H1 (cell line): ENCODE measurements at regions not wholly inside any gene's neighbourhood (a gene's known extent, or its start where the extent isn't known, plus 50 kb on each side); places are given as distances from the start of the nearest gene placed in this dataset.

Experiments
- CTCF ChIA-PET: fragments of 300-600 bp; sonication (Branson Sonifier 250); formaldehyde crosslinking; loops from one replicate; lab custom pipeline; 2021; ENCODE audit not compliant: partially characterized antibody; lab: Charles Lee
- POLR2A ChIA-PET: fragments of 300-600 bp; sonication (Branson Sonifier 250); formaldehyde crosslinking; loops from one replicate; lab custom pipeline; 2021; ENCODE audit warnings: inconsistent platforms; ENCODE audit not compliant: partially characterized antibody; lab: Charles Lee
- DNase-seq, 2 experiments: peaks; one replicate each; pipeline versions ENCODE4 v3.0.0 to v3.0.0-alpha.2; 2010 to 2022; ENCODE audit warnings: low spot score in 2 of 2, low read depth in 1 of 2, mixed read lengths in 1 of 2
- FAIRE-seq: peaks from 2 replicates; lab custom pipeline; 2011; peaks lifted over from hg19 to GRCh38; lab: Jason Lieb, UNC
- H2AFZ ChIP-seq: 2 replicates; pipeline ENCODE4 v1.8.1; 2012; ENCODE audit warnings: low read length, inconsistent platforms
- H2AK5ac ChIP-seq: 2 replicates; pipeline ENCODE4 v1.6.1; 2013; ENCODE audit warnings: low read depth, low read length
- H2BK120ac ChIP-seq: replicated peaks from 2 replicates; pipeline ENCODE3; 2013; ENCODE audit warnings: low read depth, low read length, inconsistent platforms
- H2BK12ac ChIP-seq: 2 replicates; pipeline ENCODE4 v1.6.1; 2013; ENCODE audit warnings: low read depth, low read length
- H2BK15ac ChIP-seq: 2 replicates; pipeline ENCODE4 v1.6.1; 2013; ENCODE audit warnings: low read length
- H2BK20ac ChIP-seq: 2 replicates; pipeline ENCODE4 v1.6.1; 2013; ENCODE audit warnings: low read length
- H2BK5ac ChIP-seq: 2 replicates; pipeline ENCODE4 v1.6.1; 2013; ENCODE audit warnings: low read depth, low read length
- H3K14ac ChIP-seq: 2 replicates; pipeline ENCODE4 v1.6.1; 2013; ENCODE audit warnings: inconsistent platforms; ENCODE audit not compliant: insufficient read length
- H3K18ac ChIP-seq: 2 replicates; pipeline ENCODE4 v1.6.1; 2013; ENCODE audit warnings: low read length; ENCODE audit errors: extremely low read depth
- H3K23ac ChIP-seq: 2 replicates; pipeline ENCODE4 v1.6.1; 2013; ENCODE audit warnings: inconsistent platforms; ENCODE audit not compliant: insufficient read length
- H3K23me2 ChIP-seq: 2 replicates; pipeline ENCODE4 v1.6.1; 2013; ENCODE audit warnings: low read depth, low read length
- H3K27ac ChIP-seq: 2 replicates; pipeline ENCODE4 v1.6.1; 2011; ENCODE audit warnings: low read depth, low read length, inconsistent platforms
- H3K27me3 ChIP-seq, 4 experiments: replicated peaks in 1 of 4; 1 replicate in 1 of 4; 2 replicates in 3 of 4; pipeline versions ENCODE4 v1.6.1 to v1.8.1; 2011 to 2013; ENCODE audit warnings: low read length in 3 of 4, mild to moderate bottlenecking in 3 of 4, inconsistent platforms in 2 of 4, mixed read lengths in 2 of 4, moderate library complexity in 1 of 4; ENCODE audit not compliant: control insufficient read depth in 3 of 4, insufficient read depth in 3 of 4; ENCODE audit errors: extremely low read depth in 1 of 4
- H3K36me3 ChIP-seq, 4 experiments: 2 replicates each; pipeline versions ENCODE4 v1.6.1 to v1.8.1; 2011 to 2013; ENCODE audit warnings: mild to moderate bottlenecking in 4 of 4, low read length in 3 of 4, moderate library complexity in 2 of 4, control low read depth in 1 of 4, inconsistent platforms in 1 of 4; ENCODE audit not compliant: insufficient read depth in 4 of 4, control insufficient read depth in 2 of 4
- H3K4ac ChIP-seq: replicated peaks from 2 replicates; pipeline ENCODE3; 2013; ENCODE audit warnings: low read length, low read depth, mixed read lengths, inconsistent platforms; ENCODE audit not compliant: insufficient read length
- H3K4me1 ChIP-seq, 4 experiments: replicated peaks in 1 of 4; 1 replicate in 1 of 4; 2 replicates in 3 of 4; pipeline versions ENCODE4 v1.6.1 to v1.8.1; 2011 to 2013; ENCODE audit warnings: low read length in 3 of 4, inconsistent platforms in 2 of 4, mixed read lengths in 1 of 4; ENCODE audit not compliant: insufficient read depth in 4 of 4, control insufficient read depth in 3 of 4
- H3K4me2 ChIP-seq, 2 experiments: 2 replicates each; pipeline versions ENCODE4 v1.6.1 to v1.8.1; 2011 to 2013; ENCODE audit warnings: low read depth in 2 of 2, low read length in 2 of 2, control low read depth in 1 of 2, inconsistent platforms in 1 of 2, mild to moderate bottlenecking in 1 of 2; ENCODE audit not compliant: insufficient read depth in 1 of 2
- H3K4me3 ChIP-seq, 4 experiments: fragments of 200-600, 300-600 bp in 1 of 4; sonication (generic), shearing (Covaris generic), sonication (Bioruptor Twin) in 1 of 4; 2 replicates each; pipeline versions ENCODE4 v1.5.1 to v1.8.1; 2011 to 2016; ENCODE audit warnings: low read length in 4 of 4, low read depth in 3 of 4, control low read depth in 2 of 4, inconsistent platforms in 2 of 4, mild to moderate bottlenecking in 2 of 4, mixed read lengths in 1 of 4, moderate library complexity in 1 of 4; ENCODE audit not compliant: insufficient read depth in 2 of 4; ENCODE audit errors: extremely low read depth in 1 of 4
- H3K56ac ChIP-seq: replicated peaks from 2 replicates; pipeline ENCODE3; 2013; ENCODE audit warnings: low read depth, mild to moderate bottlenecking, mixed read lengths, low read length, inconsistent platforms; ENCODE audit not compliant: insufficient read length
- H3K79me1 ChIP-seq: 2 replicates; pipeline ENCODE4 v1.6.1; 2013; ENCODE audit warnings: low read depth, low read length, control low read depth
- H3K79me2 ChIP-seq, 2 experiments: 2 replicates each; pipeline versions ENCODE4 v1.6.1 to v1.8.1; 2012 to 2013; ENCODE audit warnings: low read length in 2 of 2, mild to moderate bottlenecking in 2 of 2, inconsistent platforms in 1 of 2; ENCODE audit not compliant: insufficient read depth in 2 of 2, control insufficient read depth in 1 of 2
- H3K9ac ChIP-seq, 4 experiments: replicated peaks in 1 of 4; 1 replicate in 1 of 4; 2 replicates in 3 of 4; pipeline versions ENCODE4 v1.6.1 to v1.8.1; 2011 to 2013; ENCODE audit warnings: low read depth in 3 of 4, low read length in 3 of 4, control low read depth in 2 of 4, mild to moderate bottlenecking in 2 of 4, moderate library complexity in 2 of 4, inconsistent platforms in 1 of 4; ENCODE audit errors: extremely low read depth in 1 of 4
- H3K9me3 ChIP-seq, 2 experiments: 2 replicates each; pipeline versions ENCODE4 v1.6.1 to v1.8.1; 2012 to 2013; ENCODE audit warnings: mild to moderate bottlenecking in 2 of 2, moderate library complexity in 2 of 2, control low read depth in 1 of 2, inconsistent platforms in 1 of 2, low read depth in 1 of 2, low read length in 1 of 2, mixed read lengths in 1 of 2; ENCODE audit not compliant: insufficient read depth in 2 of 2
- H4K20me1 ChIP-seq, 2 experiments: replicated peaks in 1 of 2; 2 replicates each; pipeline versions ENCODE3 to v1.8.1; 2011 to 2013; ENCODE audit warnings: inconsistent platforms in 2 of 2, low read length in 2 of 2, mild to moderate bottlenecking in 1 of 2; ENCODE audit not compliant: insufficient read depth in 2 of 2, control insufficient read depth in 1 of 2
- H4K5ac ChIP-seq: 2 replicates; pipeline ENCODE4 v1.6.1; 2013; ENCODE audit warnings: low read length, low read depth, mixed read lengths, inconsistent platforms; ENCODE audit not compliant: insufficient read length
- H4K8ac ChIP-seq: 2 replicates; pipeline ENCODE4 v1.8.0; 2013; ENCODE audit warnings: mild to moderate bottlenecking, moderate library complexity, low read length, inconsistent platforms; ENCODE audit not compliant: insufficient read depth; ENCODE audit errors: extremely low read depth
- H4K91ac ChIP-seq: replicated peaks from 2 replicates; pipeline ENCODE3; 2013; ENCODE audit warnings: low read length, mixed read lengths, inconsistent platforms; ENCODE audit not compliant: insufficient read length
- EGR1 ChIP-seq: IDR thresholded peaks from 2 replicates; pipeline ENCODE4 v1.6.1; 2011; ENCODE audit warnings: low read depth, low read length, borderline replicate concordance
- EP300 ChIP-seq, 2 experiments: IDR thresholded peaks; 1 replicate in 1 of 2; 2 replicates in 1 of 2; pipeline ENCODE4 v1.6.1; 2011 to 2012; ENCODE audit warnings: low read depth in 2 of 2, low read length in 2 of 2, mild to moderate bottlenecking in 2 of 2, borderline replicate concordance in 1 of 2, inconsistent platforms in 1 of 2, moderate library complexity in 1 of 2
- EZH2 ChIP-seq: fragments of 200-600 bp; sonication (generic); IDR thresholded peaks from 2 replicates; pipeline ENCODE4 v1.7.1; 2012; ENCODE audit warnings: low read depth, mild to moderate bottlenecking, moderate library complexity, low read length, inconsistent platforms; ENCODE audit not compliant: severe bottlenecking
- FOSL1 ChIP-seq: IDR thresholded peaks from 2 replicates; pipeline ENCODE4 v1.6.1; 2011; ENCODE audit warnings: mild to moderate bottlenecking, low read depth, low read length, moderate library complexity; ENCODE audit not compliant: insufficient read depth
- GTF2F1 ChIP-seq: IDR thresholded peaks from 2 replicates; pipeline ENCODE4 v1.6.1; 2012; ENCODE audit warnings: low read depth, low read length, improper control_type of control experiment, borderline replicate concordance
- HDAC2 ChIP-seq, 2 experiments: fragments of 300-600 bp in 1 of 2; sonication (generic) in 1 of 2; IDR thresholded peaks; 2 replicates each; pipeline ENCODE4 v1.6.1; 2011 to 2012; ENCODE audit warnings: low read depth in 2 of 2, low read length in 2 of 2, mild to moderate bottlenecking in 2 of 2, moderate library complexity in 2 of 2, borderline replicate concordance in 1 of 2, inconsistent platforms in 1 of 2
- SIN3A ChIP-seq, 2 experiments: IDR thresholded peaks in 1 of 2; conservative IDR thresholded peaks in 1 of 2; 2 replicates each; pipeline ENCODE4 v1.6.1; 2011 to 2012; ENCODE audit warnings: low read length in 2 of 2, improper control_type of control experiment in 1 of 2, low read depth in 1 of 2, mild to moderate bottlenecking in 1 of 2
- SIX5 ChIP-seq: IDR thresholded peaks from 2 replicates; pipeline ENCODE4 v1.6.1; 2011; ENCODE audit warnings: mild to moderate bottlenecking, low read depth, low read length
- TAF1 ChIP-seq: IDR thresholded peaks from 2 replicates; pipeline ENCODE4 v1.6.1; 2011; ENCODE audit warnings: mild to moderate bottlenecking, low read depth, low read length
- TAF7 ChIP-seq: optimal IDR thresholded peaks from 2 replicates; pipeline ENCODE3; 2011; ENCODE audit warnings: low read depth, mild to moderate bottlenecking, inconsistent platforms, low read length, moderate library complexity, borderline replicate concordance
- TEAD4 ChIP-seq: IDR thresholded peaks from 2 replicates; pipeline ENCODE4 v1.6.1; 2012; ENCODE audit warnings: low read depth, low read length, inconsistent platforms, mixed read lengths
- WGBS, 2 experiments: shearing (Covaris generic) in 1 of 2; methylation state at CpG; one replicate each; pipeline versions ENCODE4 v1.1.6 to v1.1.7; 2013 to 2015; ENCODE audit warnings: low lambda C conversion rate in 2 of 2, mixed read lengths in 2 of 2, inconsistent platforms in 1 of 2, low coverage in 1 of 2, missing lambda C conversion rate in 1 of 2; ENCODE audit not compliant: insufficient replicate concordance in 2 of 2, insufficient coverage in 1 of 2, insufficient read length in 1 of 2; ENCODE audit errors: extremely low coverage in 1 of 2, missing lambda C conversion rate in 1 of 2; 5-methylcytosine and 5-hydroxymethylcytosine counted together
- TF ChIP-seq, protein P1 (sequence below): IDR thresholded peaks from 2 replicates; pipeline ENCODE4 v1.6.1; 2012; ENCODE audit warnings: inconsistent platforms
- TF ChIP-seq, protein P2 (sequence below): IDR thresholded peaks from 2 replicates; pipeline ENCODE4 v1.6.1; 2011; ENCODE audit warnings: low read depth, mild to moderate bottlenecking, low read length; ENCODE audit not compliant: insufficient read depth

DNA sequence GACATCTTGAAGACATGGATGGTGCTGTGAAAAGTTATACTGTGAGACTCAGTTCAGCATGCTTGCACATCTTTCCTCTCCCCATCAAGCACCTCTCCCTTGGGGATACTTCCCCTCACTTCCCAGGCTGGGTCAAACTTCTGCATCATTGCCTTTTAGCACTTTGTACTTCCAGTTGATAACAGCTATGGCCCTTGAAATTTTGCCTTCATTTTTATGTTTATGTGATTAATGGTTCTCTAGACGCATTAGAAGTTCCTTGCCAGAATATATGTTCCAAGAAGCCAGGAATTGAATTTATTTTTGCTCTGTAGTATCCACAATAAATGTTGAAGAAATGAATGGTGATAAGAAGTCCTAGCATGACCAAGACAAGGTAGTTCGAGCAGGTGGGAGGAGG is 120.9 kb upstream of the ST6GAL2 start:
- Histone ChIP-seq H2BK20ac (no peak overlapping the region), H3K79me2 (no peaks in the 10 kb centered on the region), H3K27ac (no peak overlapping the region), H3K14ac (no peak overlapping the region), H4K5ac (no peak overlapping the region), H3K4me2 (no peak overlapping the region), H3K79me1 (no peaks in the 10 kb centered on the region), H3K9ac (no peak overlapping the region), H3K36me3 (no peaks in the 10 kb centered on the region), H2BK12ac (no peak overlapping the region), H3K23me2 (no peaks in the 10 kb centered on the region), H3K9me3 (no peaks in the 10 kb centered on the region), H2BK120ac (no peak overlapping the region), H3K4ac (no peak overlapping the region), H3K27me3 (no peaks in the 10 kb centered on the region), H2BK5ac (no peak overlapping the region), H4K91ac (no peak overlapping the region), H3K4me3 (no peak overlapping the region), H3K56ac (no peak overlapping the region), H3K23ac (no peak overlapping the region), H2AFZ (no peak overlapping the region), H4K8ac (no peak overlapping the region), H2BK15ac (no peak overlapping the region), H3K4me1 (no peaks in the 10 kb centered on the region), H4K20me1 (no peaks in the 10 kb centered on the region), H3K18ac (no peak overlapping the region), H2AK5ac (no peak overlapping the region)
- ChIA-PET POLR2A (no interaction called here), CTCF (interaction anchor here (1.0 kb wide), 1 partner anchor 109 kb away, joined by 4 read pairs; no protein-coding TSS in a partner anchor)
- DNase-seq (no peak), FAIRE-seq (no peak)
- 83% methylated on average over 2 of the region's 2 CpGs; no CpG with 5 or more reads in 1 of the 2 experiments for WGBS, 2 experiments
- no peak for TF ChIP-seq GTF2F1
- TF ChIP-seq FOSL1 = no peak
- TF ChIP-seq TAF1 = no peak
- no peak for TF ChIP-seq SIX5
- no peak for TF ChIP-seq EZH2
- TF ChIP-seq TEAD4 = no peak
- no peak for TF ChIP-seq SIN3A (conservative IDR thresholded peaks at IDR 0.05 in 1 of 2, IDR thresholded peaks at IDR 0.05 in 1 of 2; ENCODE audit: low read depth in 1 of 2, low read length in 2 of 2)
- TF ChIP-seq, protein P1, sequence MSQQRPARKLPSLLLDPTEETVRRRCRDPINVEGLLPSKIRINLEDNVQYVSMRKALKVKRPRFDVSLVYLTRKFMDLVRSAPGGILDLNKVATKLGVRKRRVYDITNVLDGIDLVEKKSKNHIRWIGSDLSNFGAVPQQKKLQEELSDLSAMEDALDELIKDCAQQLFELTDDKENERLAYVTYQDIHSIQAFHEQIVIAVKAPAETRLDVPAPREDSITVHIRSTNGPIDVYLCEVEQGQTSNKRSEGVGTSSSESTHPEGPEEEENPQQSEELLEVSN = no peak
- no peak for TF ChIP-seq TAF7
- TF ChIP-seq EP300 (IDR thresholded peaks at IDR 0.05; ENCODE audit: borderline replicate concordance in 1 of 2, low read depth in 2 of 2, low read length in 2 of 2) = no peak
- TF ChIP-seq EGR1 = no peak
- no peak for TF ChIP-seq HDAC2 (IDR thresholded peaks at IDR 0.05; ENCODE audit: borderline replicate concordance in 1 of 2, low read depth in 2 of 2, low read length in 2 of 2)
- TF ChIP-seq, protein P2, sequence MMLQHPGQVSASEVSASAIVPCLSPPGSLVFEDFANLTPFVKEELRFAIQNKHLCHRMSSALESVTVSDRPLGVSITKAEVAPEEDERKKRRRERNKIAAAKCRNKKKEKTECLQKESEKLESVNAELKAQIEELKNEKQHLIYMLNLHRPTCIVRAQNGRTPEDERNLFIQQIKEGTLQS = no peak
